GM23338 (cell line): ENCODE measurements at regions not wholly inside any gene's neighbourhood (a gene's known extent, or its start where the extent isn't known, plus 50 kb on each side); places are given as distances from the start of the nearest gene placed in this dataset.

Source experiments
- ATAC-seq: fragments of 200-7000 bp; cut with Tn5 transposase; 3 replicates; pipeline ENCODE4 v1.9.1; 2020
- DNase-seq: peaks from one replicate; pipeline ENCODE4 v3.0.0-alpha.2; 2015; ENCODE audit warnings: low spot score
- H2AFZ ChIP-seq: fragments of 200-600 bp; sonication (generic); 2 replicates; pipeline ENCODE4 v1.8.0; 2016; ENCODE audit warnings: antibody characterized with exemption, mild to moderate bottlenecking, moderate library complexity
- H3F3A ChIP-seq: fragments of 200-600 bp; sonication (generic); replicated peaks from 2 replicates; pipeline ENCODE4 v1.8.0; 2017; ENCODE audit warnings: antibody characterized with exemption, mixed run types, low read depth
- H3K27ac ChIP-seq: fragments of 200-600 bp; sonication (generic); 2 replicates; pipeline ENCODE4 v1.6.1; 2016; ENCODE audit warnings: low read depth
- H3K27me3 ChIP-seq: fragments of 200-600 bp; sonication (generic); 2 replicates; pipeline ENCODE4 v1.8.0; 2016; ENCODE audit warnings: mild to moderate bottlenecking, mixed run types, moderate library complexity; ENCODE audit not compliant: insufficient read depth
- H3K36me3 ChIP-seq: fragments of 200-600 bp; sonication (generic); 2 replicates; pipeline ENCODE4 v1.8.0; 2016; ENCODE audit warnings: mild to moderate bottlenecking; ENCODE audit not compliant: insufficient read depth
- H3K4me1 ChIP-seq: fragments of 200-600 bp; sonication (generic); 2 replicates; pipeline ENCODE4 v1.8.0; 2016; ENCODE audit warnings: mild to moderate bottlenecking, moderate library complexity; ENCODE audit not compliant: insufficient read depth
- H3K4me2 ChIP-seq: fragments of 200-600 bp; sonication (generic); 2 replicates; pipeline ENCODE4 v1.7.1; 2017; ENCODE audit warnings: mixed run types
- H3K4me3 ChIP-seq: fragments of 200-600 bp; sonication (generic); 2 replicates; pipeline ENCODE4 v1.6.1; 2016; ENCODE audit warnings: mixed run types
- H3K79me2 ChIP-seq: fragments of 200-600 bp; sonication (generic); replicated peaks from 2 replicates; pipeline ENCODE4 v1.8.0; 2017; ENCODE audit warnings: mild to moderate bottlenecking; ENCODE audit not compliant: insufficient read depth
- H3K9me2 ChIP-seq: fragments of 200-600 bp; sonication (generic); 2 replicates; pipeline ENCODE4 v1.8.0; 2017; ENCODE audit not compliant: insufficient read depth
- H4K20me1 ChIP-seq: fragments of 200-600 bp; sonication (generic); replicated peaks from 2 replicates; pipeline ENCODE4 v1.8.0; 2017; ENCODE audit warnings: mild to moderate bottlenecking; ENCODE audit not compliant: insufficient read depth
- H3K27ac Mint-ChIP-seq: 2 replicates; pipeline ENCODE4 v1.8.0; 2020; ENCODE audit warnings: inconsistent platforms, mild to moderate bottlenecking, moderate library complexity, mixed read lengths
- H3K27me3 Mint-ChIP-seq: 3 replicates; pipeline ENCODE4 v1.8.0; 2022; ENCODE audit warnings: low read depth, mild to moderate bottlenecking, moderate library complexity, mixed read lengths, inconsistent platforms; ENCODE audit not compliant: insufficient read depth, poor library complexity
- H3K36me3 Mint-ChIP-seq: 3 replicates; pipeline ENCODE4 v1.8.0; 2021; ENCODE audit warnings: low read depth, mild to moderate bottlenecking, inconsistent platforms, moderate library complexity, mixed read lengths
- H3K4me1 Mint-ChIP-seq: 3 replicates; pipeline ENCODE4 v1.8.0; 2020; ENCODE audit warnings: mild to moderate bottlenecking, inconsistent platforms, mixed read lengths
- H3K4me3 Mint-ChIP-seq: 3 replicates; pipeline ENCODE4 v1.8.0; 2021; ENCODE audit warnings: moderate library complexity, mild to moderate bottlenecking, inconsistent platforms, mixed read lengths
- H3K9me3 Mint-ChIP-seq: 3 replicates; pipeline ENCODE4 v1.8.0; 2020; ENCODE audit warnings: moderate library complexity, mild to moderate bottlenecking, inconsistent platforms, mixed read lengths
- EZH2 ChIP-seq: fragments of 200-600 bp; sonication (generic); IDR thresholded peaks from one replicate; pipeline ENCODE4 v1.8.0; 2017; ENCODE audit warnings: antibody characterized with exemption, mild to moderate bottlenecking, low read depth; ENCODE audit not compliant: unreplicated experiment
- EZH2phosphoT487 ChIP-seq: fragments of 200-600 bp; sonication (generic); IDR thresholded peaks from one replicate; pipeline ENCODE4 v1.8.1; 2018; ENCODE audit warnings: antibody characterized with exemption; ENCODE audit not compliant: unreplicated experiment
- JUNB ChIP-seq: IDR thresholded peaks from one replicate; pipeline ENCODE4 v1.6.1; 2016; ENCODE audit warnings: antibody characterized with exemption; ENCODE audit not compliant: unreplicated experiment
- NANOG ChIP-seq: IDR thresholded peaks from 2 replicates; pipeline ENCODE4 v1.6.1; 2016; ENCODE audit warnings: antibody characterized with exemption, borderline replicate concordance
- POLR2AphosphoS5 ChIP-seq: IDR thresholded peaks from 2 replicates; pipeline ENCODE4 v1.6.1; 2016; ENCODE audit warnings: antibody characterized with exemption, low read depth
- STAT1 ChIP-seq: IDR thresholded peaks from one replicate; pipeline ENCODE4 v1.6.1; 2016; ENCODE audit warnings: antibody characterized with exemption; ENCODE audit not compliant: unreplicated experiment
- ZNF114 ChIP-seq: fragments of 250-450 bp; sonication (Bioruptor Pico); IDR thresholded peaks from 2 replicates; pipeline ENCODE4 v1.5.0; 2020; ENCODE audit warnings: mild to moderate bottlenecking, moderate library complexity
- ZNF331 ChIP-seq: fragments of 250-450 bp; sonication (Bioruptor Pico); IDR thresholded peaks from 2 replicates; pipeline ENCODE4 v1.5.0; 2020; ENCODE audit warnings: low read depth, mild to moderate bottlenecking, moderate library complexity
- TF ChIP-seq, protein P1 (sequence below): IDR thresholded peaks from 2 replicates; pipeline ENCODE4 v1.6.1; 2016; ENCODE audit warnings: antibody characterized with exemption
- TF ChIP-seq, protein P2 (sequence below): fragments of 250-450 bp; sonication (Bioruptor Pico); IDR thresholded peaks from 2 replicates; pipeline ENCODE4 v1.5.0; 2020; ENCODE audit warnings: mild to moderate bottlenecking, moderate library complexity
- TF ChIP-seq, protein P3 (sequence below): IDR thresholded peaks from one replicate; pipeline ENCODE4 v1.6.1; 2018; ENCODE audit warnings: antibody characterized with exemption; ENCODE audit not compliant: unreplicated experiment

DNA sequence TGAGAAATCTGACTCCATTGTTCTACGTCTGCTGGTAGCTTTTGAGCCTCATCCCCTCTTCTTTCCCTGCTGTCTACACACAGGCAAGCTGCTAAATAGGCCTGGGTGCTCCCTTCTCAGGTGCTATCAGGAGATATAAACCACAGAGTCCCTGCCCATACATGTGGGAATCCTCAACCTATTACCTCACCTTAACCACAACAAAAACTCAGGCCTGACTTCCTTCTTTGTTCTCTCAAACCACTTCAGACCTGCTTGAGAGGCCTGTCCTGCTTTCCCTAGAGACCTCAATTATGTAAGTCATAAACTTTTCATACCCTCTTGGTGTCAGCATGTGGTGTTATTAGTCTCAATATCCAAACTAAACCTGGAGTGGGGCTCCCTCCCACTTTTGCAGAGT is 75.0 kb upstream of the MAGI2 start:
- no peaks in the 10 kb centered on the region for H3K36me3 Mint-ChIP-seq
- peak; percentile 17 for DNase-seq
- no peaks in the 10 kb centered on the region for H3F3A ChIP-seq
- no peaks in the 10 kb centered on the region for H3K27me3 ChIP-seq
- H3K4me1 Mint-ChIP-seq: peaks cover 19% of the 10 kb centered on the region
- peaks cover 2% of the 10 kb centered on the region for H3K27me3 Mint-ChIP-seq
- no peaks in the 10 kb centered on the region for H3K79me2 ChIP-seq
- peak; percentile 68 for ATAC-seq
- H4K20me1 ChIP-seq: no peaks in the 10 kb centered on the region
- peak overlapping the region; percentile 82 for H3K27ac Mint-ChIP-seq
- no peak overlapping the region for H3K4me2 ChIP-seq
- H3K27ac ChIP-seq: no peak overlapping the region
- 0 out of 2 replicates have a peak, but pooled peaks cover 3% of the 10 kb centered on the region for H3K4me1 ChIP-seq
- no peaks in the 10 kb centered on the region for H3K9me3 Mint-ChIP-seq
- no peak overlapping the region for H3K4me3 ChIP-seq
- TF ChIP-seq ZNF114 (CRISPR knock-in tag) (no peak), JUNB (no peak), STAT1 (no peak), POLR2AphosphoS5 (no peak), ZNF331 (CRISPR knock-in tag) (no peak), EZH2 (no peak), EZH2phosphoT487 (no peak), NANOG (no peak)
- TF ChIP-seq, protein P1, sequence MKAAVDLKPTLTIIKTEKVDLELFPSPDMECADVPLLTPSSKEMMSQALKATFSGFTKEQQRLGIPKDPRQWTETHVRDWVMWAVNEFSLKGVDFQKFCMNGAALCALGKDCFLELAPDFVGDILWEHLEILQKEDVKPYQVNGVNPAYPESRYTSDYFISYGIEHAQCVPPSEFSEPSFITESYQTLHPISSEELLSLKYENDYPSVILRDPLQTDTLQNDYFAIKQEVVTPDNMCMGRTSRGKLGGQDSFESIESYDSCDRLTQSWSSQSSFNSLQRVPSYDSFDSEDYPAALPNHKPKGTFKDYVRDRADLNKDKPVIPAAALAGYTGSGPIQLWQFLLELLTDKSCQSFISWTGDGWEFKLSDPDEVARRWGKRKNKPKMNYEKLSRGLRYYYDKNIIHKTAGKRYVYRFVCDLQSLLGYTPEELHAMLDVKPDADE: no peak
- TF ChIP-seq, protein P2, sequence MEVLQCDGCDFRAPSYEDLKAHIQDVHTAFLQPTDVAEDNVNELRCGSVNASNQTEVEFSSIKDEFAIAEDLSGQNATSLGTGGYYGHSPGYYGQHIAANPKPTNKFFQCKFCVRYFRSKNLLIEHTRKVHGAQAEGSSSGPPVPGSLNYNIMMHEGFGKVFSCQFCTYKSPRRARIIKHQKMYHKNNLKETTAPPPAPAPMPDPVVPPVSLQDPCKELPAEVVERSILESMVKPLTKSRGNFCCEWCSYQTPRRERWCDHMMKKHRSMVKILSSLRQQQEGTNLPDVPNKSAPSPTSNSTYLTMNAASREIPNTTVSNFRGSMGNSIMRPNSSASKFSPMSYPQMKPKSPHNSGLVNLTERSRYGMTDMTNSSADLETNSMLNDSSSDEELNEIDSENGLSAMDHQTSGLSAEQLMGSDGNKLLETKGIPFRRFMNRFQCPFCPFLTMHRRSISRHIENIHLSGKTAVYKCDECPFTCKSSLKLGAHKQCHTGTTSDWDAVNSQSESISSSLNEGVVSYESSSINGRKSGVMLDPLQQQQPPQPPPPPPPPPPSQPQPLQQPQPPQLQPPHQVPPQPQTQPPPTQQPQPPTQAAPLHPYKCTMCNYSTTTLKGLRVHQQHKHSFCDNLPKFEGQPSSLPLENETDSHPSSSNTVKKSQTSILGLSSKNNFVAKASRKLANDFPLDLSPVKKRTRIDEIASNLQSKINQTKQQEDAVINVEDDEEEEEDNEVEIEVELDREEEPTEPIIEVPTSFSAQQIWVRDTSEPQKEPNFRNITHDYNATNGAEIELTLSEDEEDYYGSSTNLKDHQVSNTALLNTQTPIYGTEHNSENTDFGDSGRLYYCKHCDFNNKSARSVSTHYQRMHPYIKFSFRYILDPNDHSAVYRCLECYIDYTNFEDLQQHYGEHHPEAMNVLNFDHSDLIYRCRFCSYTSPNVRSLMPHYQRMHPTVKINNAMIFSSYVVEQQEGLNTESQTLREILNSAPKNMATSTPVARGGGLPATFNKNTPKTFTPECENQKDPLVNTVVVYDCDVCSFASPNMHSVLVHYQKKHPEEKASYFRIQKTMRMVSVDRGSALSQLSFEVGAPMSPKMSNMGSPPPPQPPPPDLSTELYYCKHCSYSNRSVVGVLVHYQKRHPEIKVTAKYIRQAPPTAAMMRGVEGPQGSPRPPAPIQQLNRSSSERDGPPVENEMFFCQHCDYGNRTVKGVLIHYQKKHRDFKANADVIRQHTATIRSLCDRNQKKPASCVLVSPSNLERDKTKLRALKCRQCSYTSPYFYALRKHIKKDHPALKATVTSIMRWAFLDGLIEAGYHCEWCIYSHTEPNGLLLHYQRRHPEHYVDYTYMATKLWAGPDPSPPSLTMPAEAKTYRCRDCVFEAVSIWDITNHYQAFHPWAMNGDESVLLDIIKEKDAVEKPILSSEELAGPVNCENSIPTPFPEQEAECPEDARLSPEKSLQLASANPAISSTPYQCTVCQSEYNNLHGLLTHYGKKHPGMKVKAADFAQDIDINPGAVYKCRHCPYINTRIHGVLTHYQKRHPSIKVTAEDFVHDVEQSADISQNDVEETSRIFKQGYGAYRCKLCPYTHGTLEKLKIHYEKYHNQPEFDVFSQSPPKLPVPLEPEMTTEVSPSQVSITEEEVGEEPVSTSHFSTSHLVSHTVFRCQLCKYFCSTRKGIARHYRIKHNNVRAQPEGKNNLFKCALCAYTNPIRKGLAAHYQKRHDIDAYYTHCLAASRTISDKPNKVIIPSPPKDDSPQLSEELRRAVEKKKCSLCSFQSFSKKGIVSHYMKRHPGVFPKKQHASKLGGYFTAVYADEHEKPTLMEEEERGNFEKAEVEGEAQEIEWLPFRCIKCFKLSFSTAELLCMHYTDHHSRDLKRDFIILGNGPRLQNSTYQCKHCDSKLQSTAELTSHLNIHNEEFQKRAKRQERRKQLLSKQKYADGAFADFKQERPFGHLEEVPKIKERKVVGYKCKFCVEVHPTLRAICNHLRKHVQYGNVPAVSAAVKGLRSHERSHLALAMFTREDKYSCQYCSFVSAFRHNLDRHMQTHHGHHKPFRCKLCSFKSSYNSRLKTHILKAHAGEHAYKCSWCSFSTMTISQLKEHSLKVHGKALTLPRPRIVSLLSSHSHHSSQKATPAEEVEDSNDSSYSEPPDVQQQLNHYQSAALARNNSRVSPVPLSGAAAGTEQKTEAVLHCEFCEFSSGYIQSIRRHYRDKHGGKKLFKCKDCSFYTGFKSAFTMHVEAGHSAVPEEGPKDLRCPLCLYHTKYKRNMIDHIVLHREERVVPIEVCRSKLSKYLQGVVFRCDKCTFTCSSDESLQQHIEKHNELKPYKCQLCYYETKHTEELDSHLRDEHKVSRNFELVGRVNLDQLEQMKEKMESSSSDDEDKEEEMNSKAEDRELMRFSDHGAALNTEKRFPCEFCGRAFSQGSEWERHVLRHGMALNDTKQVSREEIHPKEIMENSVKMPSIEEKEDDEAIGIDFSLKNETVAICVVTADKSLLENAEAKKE (CRISPR knock-in tag): no peak
- TF ChIP-seq, protein P3, sequence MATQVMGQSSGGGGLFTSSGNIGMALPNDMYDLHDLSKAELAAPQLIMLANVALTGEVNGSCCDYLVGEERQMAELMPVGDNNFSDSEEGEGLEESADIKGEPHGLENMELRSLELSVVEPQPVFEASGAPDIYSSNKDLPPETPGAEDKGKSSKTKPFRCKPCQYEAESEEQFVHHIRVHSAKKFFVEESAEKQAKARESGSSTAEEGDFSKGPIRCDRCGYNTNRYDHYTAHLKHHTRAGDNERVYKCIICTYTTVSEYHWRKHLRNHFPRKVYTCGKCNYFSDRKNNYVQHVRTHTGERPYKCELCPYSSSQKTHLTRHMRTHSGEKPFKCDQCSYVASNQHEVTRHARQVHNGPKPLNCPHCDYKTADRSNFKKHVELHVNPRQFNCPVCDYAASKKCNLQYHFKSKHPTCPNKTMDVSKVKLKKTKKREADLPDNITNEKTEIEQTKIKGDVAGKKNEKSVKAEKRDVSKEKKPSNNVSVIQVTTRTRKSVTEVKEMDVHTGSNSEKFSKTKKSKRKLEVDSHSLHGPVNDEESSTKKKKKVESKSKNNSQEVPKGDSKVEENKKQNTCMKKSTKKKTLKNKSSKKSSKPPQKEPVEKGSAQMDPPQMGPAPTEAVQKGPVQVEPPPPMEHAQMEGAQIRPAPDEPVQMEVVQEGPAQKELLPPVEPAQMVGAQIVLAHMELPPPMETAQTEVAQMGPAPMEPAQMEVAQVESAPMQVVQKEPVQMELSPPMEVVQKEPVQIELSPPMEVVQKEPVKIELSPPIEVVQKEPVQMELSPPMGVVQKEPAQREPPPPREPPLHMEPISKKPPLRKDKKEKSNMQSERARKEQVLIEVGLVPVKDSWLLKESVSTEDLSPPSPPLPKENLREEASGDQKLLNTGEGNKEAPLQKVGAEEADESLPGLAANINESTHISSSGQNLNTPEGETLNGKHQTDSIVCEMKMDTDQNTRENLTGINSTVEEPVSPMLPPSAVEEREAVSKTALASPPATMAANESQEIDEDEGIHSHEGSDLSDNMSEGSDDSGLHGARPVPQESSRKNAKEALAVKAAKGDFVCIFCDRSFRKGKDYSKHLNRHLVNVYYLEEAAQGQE: no peak
- H3K4me3 Mint-ChIP-seq: no peak overlapping the region
- H3K9me2 ChIP-seq: 0 out of 2 replicates have a peak, but pooled peaks cover 3% of the 10 kb centered on the region
- no peaks in the 10 kb centered on the region for H3K36me3 ChIP-seq
- peak overlapping the region; percentile 57; the same call in 1 of the 2 replicates for H2AFZ ChIP-seq
